ENCODE measurements at regions not wholly inside any gene's neighbourhood (a gene's known extent, or its start where the extent isn't known, plus 50 kb on each side); places are given as distances from the start of the nearest gene placed in this dataset.

- no peak for TF ChIP-seq CTCF (IDR thresholded peaks at IDR 0.05; ENCODE audit: low read depth, low read length)
- peak in 1 of 2 donors; percentile 2 for DNase-seq (ENCODE audit: low read depth in 2 of 2)
- no peak overlapping the region for H3K4me3 ChIP-seq (replicated peaks in 1 of 2; ENCODE audit: low read depth in 2 of 2, low read length in 2 of 2)
These were observed 1077.7 kb upstream of the SEMA6A start for GRCh38 chr5:117652036-117652957.

GRCh38 chr5:117649821-117650220, 1075.2 kb upstream of the SEMA6A start:
- no peak overlapping the region for H3K4me3 ChIP-seq (replicated peaks in 1 of 2; ENCODE audit: low read depth in 2 of 2, low read length in 2 of 2)
- no peak for DNase-seq (ENCODE audit: low read depth in 2 of 2)
- no peak for TF ChIP-seq CTCF (IDR thresholded peaks at IDR 0.05; ENCODE audit: low read depth, low read length)

DNA sequence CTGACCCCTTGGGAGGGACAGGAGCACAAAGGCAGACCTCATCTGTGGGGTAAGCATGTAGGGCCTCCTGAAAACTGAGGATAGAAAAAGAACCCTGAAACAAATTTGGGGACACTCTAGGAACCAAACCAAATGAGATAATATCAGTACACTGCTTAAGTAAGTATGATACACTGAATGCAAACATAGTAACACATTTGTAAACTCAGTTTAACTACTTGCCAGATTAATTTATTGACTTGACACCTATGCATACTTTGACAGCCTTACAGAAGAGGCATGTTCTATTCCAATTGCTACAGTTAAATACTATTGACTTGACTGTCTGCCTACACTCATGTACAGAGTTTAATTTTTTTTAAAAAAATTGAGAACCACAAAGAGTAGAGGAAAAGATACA, 1070.8 kb upstream of the SEMA6A start:
- no peak overlapping the region for H3K4me3 ChIP-seq (replicated peaks in 1 of 2; ENCODE audit: low read depth in 2 of 2, low read length in 2 of 2)

DNA sequence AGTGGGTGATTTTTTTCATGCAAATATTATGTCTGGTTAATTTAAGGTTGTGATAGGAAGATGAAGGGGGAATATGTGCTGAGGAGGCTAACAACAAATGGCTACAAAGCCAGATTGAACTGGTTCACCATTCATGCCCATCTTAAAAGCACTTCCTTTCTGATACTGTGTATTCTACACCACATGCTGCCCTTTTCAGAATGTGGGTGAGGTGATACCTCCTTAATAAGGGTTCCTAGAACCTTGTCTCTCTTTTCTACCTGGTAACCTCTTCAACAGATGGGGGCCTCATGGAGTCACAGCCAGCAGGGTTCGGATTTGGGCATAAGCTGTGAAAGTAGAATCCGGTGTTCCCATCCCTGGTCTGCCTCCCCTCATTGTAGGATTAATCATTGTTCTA, 1064.0 kb upstream of the SEMA6A start:
- TF ChIP-seq CTCF (IDR thresholded peaks at IDR 0.05; ENCODE audit: low read depth, low read length): no peak
- DNase-seq (ENCODE audit: low read depth in 2 of 2): no peak
- H3K4me3 ChIP-seq (replicated peaks in 1 of 2; ENCODE audit: low read depth in 2 of 2, low read length in 2 of 2): no peak overlapping the region

More for the DNA sequence above, 1070.8 kb upstream of the SEMA6A start:
- TF ChIP-seq CTCF (IDR thresholded peaks at IDR 0.05; ENCODE audit: low read depth, low read length): no peak
- no peak for DNase-seq (ENCODE audit: low read depth in 2 of 2)

GRCh38 chr5:117633093-117633492, 1058.5 kb upstream of the SEMA6A start:
- DNase-seq (ENCODE audit: low read depth in 2 of 2): no peak
- H3K4me3 ChIP-seq (replicated peaks in 1 of 2; ENCODE audit: low read depth in 2 of 2, low read length in 2 of 2): no peak overlapping the region
- TF ChIP-seq CTCF (IDR thresholded peaks at IDR 0.05; ENCODE audit: low read depth, low read length): no peak

DNA sequence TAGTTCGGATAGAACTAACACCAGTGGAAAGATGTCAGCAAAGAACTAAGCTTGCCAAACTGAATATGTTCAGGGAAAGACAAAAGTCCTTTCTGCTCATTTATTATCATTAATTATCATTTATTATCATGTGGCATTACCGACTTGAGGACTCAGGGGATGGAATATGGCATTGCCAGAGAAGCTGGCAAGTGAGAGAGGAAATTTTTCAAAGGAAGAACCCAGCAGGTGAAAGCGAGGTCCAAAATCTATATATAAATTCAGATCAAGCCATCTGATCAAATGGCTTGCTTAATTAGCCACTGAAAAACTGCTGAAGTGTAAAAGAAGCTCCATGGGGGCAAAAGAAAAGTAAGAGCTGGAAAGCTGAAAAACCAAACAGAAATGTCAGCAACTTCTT, 1049.6 kb upstream of the SEMA6A start:
- H3K4me3 ChIP-seq (replicated peaks in 1 of 2; ENCODE audit: low read depth in 2 of 2, low read length in 2 of 2): no peak overlapping the region
- no peak for TF ChIP-seq CTCF (IDR thresholded peaks at IDR 0.05; ENCODE audit: low read depth, low read length)
- DNase-seq (ENCODE audit: low read depth in 2 of 2): no peak
